ENCODE measurements at regions not wholly inside any gene's neighbourhood (a gene's known extent, or its start where the extent isn't known, plus 50 kb on each side); places are given as distances from the start of the nearest gene placed in this dataset.

DNA sequence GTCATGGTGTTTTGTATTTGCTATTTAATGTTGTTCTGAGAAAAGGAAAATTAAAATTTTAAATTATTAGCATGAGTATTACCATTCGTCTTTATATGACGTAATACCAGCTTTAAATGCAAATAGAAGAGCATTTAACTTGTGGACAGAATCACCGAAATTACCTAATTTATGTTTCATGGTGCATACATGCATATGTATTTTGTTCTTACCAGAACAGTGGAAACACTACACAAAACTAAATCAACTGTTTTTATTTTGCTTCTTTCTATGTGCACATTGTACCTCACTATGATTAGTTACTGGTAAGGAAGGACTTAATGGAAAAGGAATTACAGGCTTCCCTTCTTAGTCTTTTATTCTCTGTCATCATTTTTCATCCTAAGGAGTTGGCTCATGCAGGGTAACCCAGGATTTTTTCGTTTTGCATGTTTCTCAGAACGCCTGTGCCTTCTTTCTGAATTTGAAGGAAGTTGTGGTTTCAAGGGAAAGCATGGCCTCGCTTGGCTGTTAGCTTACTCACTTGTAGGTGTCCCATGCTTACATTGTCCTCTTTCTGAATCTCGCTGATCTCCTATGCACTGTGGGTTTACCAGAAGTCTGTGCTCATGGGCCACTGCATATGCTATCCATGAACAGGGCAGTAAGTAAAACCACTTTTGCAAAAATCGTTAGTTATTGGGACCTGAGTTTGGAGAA lies 300.0 kb upstream of the PUDP start:
- TF ChIP-seq, protein P1, sequence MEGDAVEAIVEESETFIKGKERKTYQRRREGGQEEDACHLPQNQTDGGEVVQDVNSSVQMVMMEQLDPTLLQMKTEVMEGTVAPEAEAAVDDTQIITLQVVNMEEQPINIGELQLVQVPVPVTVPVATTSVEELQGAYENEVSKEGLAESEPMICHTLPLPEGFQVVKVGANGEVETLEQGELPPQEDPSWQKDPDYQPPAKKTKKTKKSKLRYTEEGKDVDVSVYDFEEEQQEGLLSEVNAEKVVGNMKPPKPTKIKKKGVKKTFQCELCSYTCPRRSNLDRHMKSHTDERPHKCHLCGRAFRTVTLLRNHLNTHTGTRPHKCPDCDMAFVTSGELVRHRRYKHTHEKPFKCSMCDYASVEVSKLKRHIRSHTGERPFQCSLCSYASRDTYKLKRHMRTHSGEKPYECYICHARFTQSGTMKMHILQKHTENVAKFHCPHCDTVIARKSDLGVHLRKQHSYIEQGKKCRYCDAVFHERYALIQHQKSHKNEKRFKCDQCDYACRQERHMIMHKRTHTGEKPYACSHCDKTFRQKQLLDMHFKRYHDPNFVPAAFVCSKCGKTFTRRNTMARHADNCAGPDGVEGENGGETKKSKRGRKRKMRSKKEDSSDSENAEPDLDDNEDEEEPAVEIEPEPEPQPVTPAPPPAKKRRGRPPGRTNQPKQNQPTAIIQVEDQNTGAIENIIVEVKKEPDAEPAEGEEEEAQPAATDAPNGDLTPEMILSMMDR (IDR thresholded peaks at IDR 0.05; ENCODE audit: insufficient read depth, low read depth, low read length): no peak
- H3K4me3 ChIP-seq (ENCODE audit: low read depth, low read length): no peak overlapping the region
- no peak for DNase-seq (ENCODE audit: low read depth)

DNA sequence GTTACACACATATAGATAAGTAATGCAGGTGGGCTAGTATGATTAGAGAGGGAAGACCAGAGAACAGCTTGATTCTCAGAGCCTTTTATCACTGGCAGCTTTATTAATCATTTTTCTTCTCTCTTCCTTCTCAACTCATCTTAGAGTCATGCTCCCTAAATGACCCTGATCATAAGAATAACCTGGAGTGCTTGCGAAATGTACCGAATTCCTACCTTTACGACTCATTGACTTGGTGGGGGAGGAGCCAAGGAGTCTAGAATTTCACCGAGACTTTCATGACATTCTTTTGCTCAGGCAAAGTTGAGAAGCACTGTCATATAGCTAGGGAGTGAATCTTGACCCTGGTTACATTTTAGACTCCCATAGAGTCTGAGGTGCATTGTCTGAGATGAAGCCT lies 298.9 kb upstream of the PUDP start:
- TF ChIP-seq, protein P1 (IDR thresholded peaks at IDR 0.05; ENCODE audit: insufficient read depth, low read depth, low read length): no peak
- DNase-seq (ENCODE audit: low read depth): peak; percentile 3
- H3K4me3 ChIP-seq (ENCODE audit: low read depth, low read length): no peak overlapping the region

DNA sequence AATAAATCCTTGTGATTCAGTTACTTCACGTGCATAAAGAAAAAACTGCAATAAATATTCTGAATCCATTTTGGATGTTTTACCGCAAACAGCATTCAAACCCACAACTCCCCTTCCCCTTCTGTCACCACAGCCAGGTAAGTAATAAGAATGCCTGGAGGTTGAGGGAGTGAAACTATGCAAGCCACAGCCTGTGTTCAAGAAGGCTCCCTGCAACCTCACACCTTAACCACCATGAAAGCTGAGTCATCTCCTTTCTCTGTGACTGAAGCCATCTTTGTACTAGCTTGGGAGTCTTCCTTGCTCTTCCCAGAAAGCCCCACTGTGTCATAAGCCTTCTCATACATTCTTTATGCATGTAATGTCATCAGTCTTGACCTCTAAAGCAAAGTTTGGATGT lies 297.0 kb upstream of the PUDP start:
- TF ChIP-seq, protein P1 (IDR thresholded peaks at IDR 0.05; ENCODE audit: insufficient read depth, low read depth, low read length): no peak
- no peak overlapping the region for H3K4me3 ChIP-seq (ENCODE audit: low read depth, low read length)
- DNase-seq (ENCODE audit: low read depth): no peak

DNA sequence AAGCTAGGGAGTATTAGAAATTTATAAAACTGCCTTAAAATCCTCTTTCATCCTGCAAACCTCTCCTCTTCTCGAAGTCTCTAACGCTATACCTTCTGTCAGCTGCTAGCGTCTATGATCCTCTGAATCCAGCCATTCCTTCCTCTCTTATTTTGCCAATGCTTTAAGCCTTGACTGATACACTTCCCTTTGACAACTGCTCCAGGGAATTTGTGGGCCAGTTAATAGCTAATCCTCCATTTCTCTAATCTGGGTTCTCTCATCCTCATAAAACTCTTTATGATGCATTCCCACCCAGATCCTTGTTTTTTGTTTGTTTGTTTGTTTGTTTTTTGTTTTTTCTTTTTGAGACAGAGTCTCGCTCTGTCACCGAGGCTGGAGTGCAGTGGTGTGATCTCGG lies 293.6 kb upstream of the PUDP start:
- no peak for DNase-seq (ENCODE audit: low read depth)
- TF ChIP-seq, protein P1 (IDR thresholded peaks at IDR 0.05; ENCODE audit: insufficient read depth, low read depth, low read length): no peak
- no peak overlapping the region for H3K4me3 ChIP-seq (ENCODE audit: low read depth, low read length)

DNA sequence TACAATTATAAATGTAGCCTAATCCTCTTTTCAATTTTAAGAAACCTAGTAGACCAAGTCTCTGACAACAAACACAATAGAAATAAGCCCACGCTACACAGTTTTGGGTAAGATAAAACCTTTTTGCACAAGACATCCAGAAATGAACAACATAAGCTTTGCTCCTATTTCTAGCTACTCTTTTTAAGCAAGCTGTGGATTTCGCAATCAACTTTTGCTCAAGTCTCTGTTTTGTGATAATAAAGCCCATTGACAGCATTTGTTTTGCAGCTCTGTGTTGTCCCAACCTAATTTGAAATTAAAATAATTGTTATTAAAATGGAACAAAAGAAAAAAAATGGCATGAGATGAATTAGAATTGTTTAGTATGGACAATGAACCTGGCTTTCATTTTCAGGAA lies 287.9 kb upstream of the PUDP start:
- peak; percentile 33 for DNase-seq (ENCODE audit: low read depth)
- TF ChIP-seq, protein P1 (IDR thresholded peaks at IDR 0.05; ENCODE audit: insufficient read depth, low read depth, low read length): no peak
- H3K4me3 ChIP-seq (ENCODE audit: low read depth, low read length): no peak overlapping the region

DNA sequence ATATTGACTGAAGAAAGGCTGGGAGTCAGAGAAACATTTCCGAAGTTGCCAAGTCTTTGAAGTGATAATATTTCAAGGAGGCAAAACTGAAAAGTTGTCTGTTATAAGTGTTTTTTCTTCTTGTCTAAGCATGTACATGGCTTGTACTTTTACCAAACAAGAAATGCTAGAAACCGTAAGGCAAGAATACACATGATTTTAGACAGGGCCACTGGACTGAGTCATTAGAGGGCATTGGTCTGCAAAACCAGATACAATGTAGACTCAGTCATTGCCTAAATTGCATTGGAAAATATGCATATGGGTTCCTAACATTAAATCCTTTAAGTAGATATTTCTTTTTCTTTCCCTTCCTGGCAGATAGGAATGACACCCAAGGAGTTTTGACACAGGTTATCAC lies 284.9 kb upstream of the PUDP start:
- TF ChIP-seq, protein P1 (IDR thresholded peaks at IDR 0.05; ENCODE audit: insufficient read depth, low read depth, low read length): no peak
- no peak overlapping the region for H3K4me3 ChIP-seq (ENCODE audit: low read depth, low read length)
- DNase-seq (ENCODE audit: low read depth): no peak

DNA sequence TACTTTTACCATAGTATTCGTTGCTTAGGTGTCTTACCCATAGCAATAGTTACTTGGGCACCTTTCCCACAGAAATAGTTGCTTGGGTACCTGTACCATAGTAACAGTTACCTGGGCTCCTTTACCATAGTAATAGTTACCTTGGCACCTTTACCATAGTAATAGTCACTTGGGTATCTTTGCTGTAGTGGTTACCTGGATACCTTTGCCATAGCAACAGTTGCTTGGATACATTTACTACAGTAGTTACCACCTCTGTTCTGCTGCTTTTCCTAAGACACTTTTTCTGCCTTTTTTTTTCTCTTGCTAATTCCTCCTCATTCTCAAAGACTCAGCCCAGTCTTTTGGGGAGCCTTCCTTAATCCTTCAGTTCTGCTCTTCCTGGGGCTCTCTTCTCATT lies 272.8 kb upstream of the PUDP start:
- no peak overlapping the region for H3K4me3 ChIP-seq (ENCODE audit: low read depth, low read length)
- no peak for DNase-seq (ENCODE audit: low read depth)
- TF ChIP-seq, protein P1 (IDR thresholded peaks at IDR 0.05; ENCODE audit: insufficient read depth, low read depth, low read length): no peak

All from fibroblast of villous mesenchyme (primary cell).